Smooth muscle cell (in vitro differentiated cells): ENCODE measurements at regions not wholly inside any gene's neighbourhood (a gene's known extent, or its start where the extent isn't known, plus 50 kb on each side); places are given as distances from the start of the nearest gene placed in this dataset.

Experiments used
- DNase-seq: peaks from one replicate; lab custom pipeline; 2025; ENCODE audit not compliant: unreplicated experiment; lab: John Stamatoyannopoulos, UW
- H2AFZ ChIP-seq: fragments of 200-600 bp; sonication (generic); 2 replicates; pipeline ENCODE4 v1.6.0; 2016; ENCODE audit warnings: antibody characterized with exemption, low read depth, mild to moderate bottlenecking
- H3F3A ChIP-seq: fragments of 200-600 bp; sonication (generic); 2 replicates; pipeline ENCODE4 v1.6.0; 2017; ENCODE audit warnings: antibody characterized with exemption, low read depth
- H3K27ac ChIP-seq: fragments of 200-600 bp; sonication (generic); 2 replicates; pipeline ENCODE4 v1.5.1; 2016; ENCODE audit warnings: low read depth, mild to moderate bottlenecking
- H3K27me3 ChIP-seq: fragments of 200-600 bp; sonication (generic); 2 replicates; pipeline ENCODE4 v1.6.1; 2016; ENCODE audit warnings: low read depth, mild to moderate bottlenecking
- H3K36me3 ChIP-seq: fragments of 200-600 bp; sonication (generic); 2 replicates; pipeline ENCODE4 v1.5.1; 2016; ENCODE audit warnings: low read depth
- H3K4me1 ChIP-seq: fragments of 200-600 bp; sonication (generic); 2 replicates; pipeline ENCODE4 v1.5.1; 2016; ENCODE audit warnings: low read depth
- H3K4me2 ChIP-seq: fragments of 200-600 bp; sonication (generic); 2 replicates; pipeline ENCODE4 v1.6.0; 2016; ENCODE audit warnings: mild to moderate bottlenecking
- H3K4me3 ChIP-seq: fragments of 200-600 bp; sonication (generic); 2 replicates; pipeline ENCODE4 v1.5.1; 2016; ENCODE audit warnings: mild to moderate bottlenecking
- H3K79me2 ChIP-seq: fragments of 200-600 bp; sonication (generic); 2 replicates; pipeline ENCODE4 v1.6.0; 2016; ENCODE audit warnings: low read depth, mild to moderate bottlenecking
- H3K9ac ChIP-seq: fragments of 200-600 bp; sonication (generic); 2 replicates; pipeline ENCODE4 v1.6.0; 2016; ENCODE audit warnings: low read depth
- H3K9me3 ChIP-seq: fragments of 200-600 bp; sonication (generic); replicated peaks from 2 replicates; pipeline ENCODE4 v1.5.1; 2016; ENCODE audit warnings: low read depth
- H4K20me1 ChIP-seq: fragments of 200-600 bp; sonication (generic); 2 replicates; pipeline ENCODE4 v1.6.0; 2016; ENCODE audit warnings: low read depth
- WGBS: methylation state at CpG from one replicate; pipeline ENCODE4 v1.1.7; 2016; ENCODE audit warnings: low lambda C conversion rate; 5-methylcytosine and 5-hydroxymethylcytosine counted together
- TF ChIP-seq, protein P1 (sequence below): fragments of 200-600 bp; sonication (generic); IDR thresholded peaks from 2 replicates; pipeline ENCODE4 v1.5.1; 2017; ENCODE audit warnings: borderline replicate concordance, mild to moderate bottlenecking, antibody characterized with exemption; ENCODE audit not compliant: insufficient read depth, poor library complexity, severe bottlenecking

DNA sequence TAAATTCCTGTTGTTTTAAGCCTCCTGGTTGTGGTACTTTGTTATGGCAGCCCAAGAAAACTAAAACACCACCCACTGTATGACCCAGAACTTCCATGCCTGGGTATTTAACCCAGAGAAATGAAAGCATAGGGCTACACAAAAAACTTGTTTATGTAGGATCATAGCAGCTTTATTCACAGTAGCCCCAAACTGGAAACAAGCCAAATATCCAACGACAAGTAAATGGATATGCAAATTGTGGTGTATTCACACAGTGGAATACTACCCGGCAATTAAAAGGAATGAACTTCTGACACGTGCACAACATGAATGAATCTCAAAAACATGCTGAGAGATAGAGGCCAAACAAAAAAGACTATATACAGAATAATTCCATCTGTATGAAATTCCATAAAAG is 62.2 kb upstream of the NAV2 start:
- H3F3A ChIP-seq, result no peaks in the 10 kb centered on the region
- H3K4me3 ChIP-seq, result no peak overlapping the region
- H3K9ac ChIP-seq, result no peak overlapping the region
- DNase-seq, result no peak
- H3K27ac ChIP-seq, result no peak overlapping the region
- no peak overlapping the region for H3K4me2 ChIP-seq
- H3K79me2 ChIP-seq, result no peaks in the 10 kb centered on the region
- no peaks in the 10 kb centered on the region for H3K36me3 ChIP-seq
- no peaks in the 10 kb centered on the region for H3K4me1 ChIP-seq
- no peaks in the 10 kb centered on the region for H4K20me1 ChIP-seq
- H3K9me3 ChIP-seq, result no peaks in the 10 kb centered on the region
- TF ChIP-seq, protein P1, sequence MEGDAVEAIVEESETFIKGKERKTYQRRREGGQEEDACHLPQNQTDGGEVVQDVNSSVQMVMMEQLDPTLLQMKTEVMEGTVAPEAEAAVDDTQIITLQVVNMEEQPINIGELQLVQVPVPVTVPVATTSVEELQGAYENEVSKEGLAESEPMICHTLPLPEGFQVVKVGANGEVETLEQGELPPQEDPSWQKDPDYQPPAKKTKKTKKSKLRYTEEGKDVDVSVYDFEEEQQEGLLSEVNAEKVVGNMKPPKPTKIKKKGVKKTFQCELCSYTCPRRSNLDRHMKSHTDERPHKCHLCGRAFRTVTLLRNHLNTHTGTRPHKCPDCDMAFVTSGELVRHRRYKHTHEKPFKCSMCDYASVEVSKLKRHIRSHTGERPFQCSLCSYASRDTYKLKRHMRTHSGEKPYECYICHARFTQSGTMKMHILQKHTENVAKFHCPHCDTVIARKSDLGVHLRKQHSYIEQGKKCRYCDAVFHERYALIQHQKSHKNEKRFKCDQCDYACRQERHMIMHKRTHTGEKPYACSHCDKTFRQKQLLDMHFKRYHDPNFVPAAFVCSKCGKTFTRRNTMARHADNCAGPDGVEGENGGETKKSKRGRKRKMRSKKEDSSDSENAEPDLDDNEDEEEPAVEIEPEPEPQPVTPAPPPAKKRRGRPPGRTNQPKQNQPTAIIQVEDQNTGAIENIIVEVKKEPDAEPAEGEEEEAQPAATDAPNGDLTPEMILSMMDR, result no peak
- H3K27me3 ChIP-seq, result no peaks in the 10 kb centered on the region
- 84% methylated on average over 3 of the region's 3 CpGs for WGBS
- no peak overlapping the region for H2AFZ ChIP-seq

DNA sequence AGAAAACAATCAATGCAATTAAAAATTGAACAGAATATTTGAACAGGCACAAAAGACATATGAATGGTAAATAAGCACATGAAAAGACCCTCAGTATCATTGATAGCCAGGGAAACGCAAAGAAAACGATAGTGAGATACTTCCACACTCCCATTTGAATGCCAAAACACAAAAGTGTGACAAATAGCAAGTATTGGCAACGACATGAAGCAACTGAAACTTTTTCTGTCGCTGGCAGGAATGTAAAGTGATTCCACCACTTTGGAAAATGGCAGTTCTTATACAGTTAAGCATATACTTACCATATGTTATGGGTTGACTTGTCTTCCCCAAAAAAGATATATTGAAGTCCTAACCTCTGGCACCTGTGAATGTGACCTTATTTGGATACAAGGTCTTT is 62.9 kb upstream of the NAV2 start:
- Histone ChIP-seq H3K36me3 (no peaks in the 10 kb centered on the region), H3K9me3 (no peaks in the 10 kb centered on the region), H3K27ac (no peak overlapping the region), H3K79me2 (no peaks in the 10 kb centered on the region), H3K4me3 (no peak overlapping the region), H3F3A (no peaks in the 10 kb centered on the region), H2AFZ (no peak overlapping the region), H3K4me2 (no peak overlapping the region), H4K20me1 (no peaks in the 10 kb centered on the region), H3K4me1 (no peaks in the 10 kb centered on the region), H3K27me3 (no peaks in the 10 kb centered on the region), H3K9ac (no peak overlapping the region)
- TF ChIP-seq, protein P1, result no peak
- DNase-seq, result no peak
- 96% methylated on average over 4 of the region's 4 CpGs for WGBS

DNA sequence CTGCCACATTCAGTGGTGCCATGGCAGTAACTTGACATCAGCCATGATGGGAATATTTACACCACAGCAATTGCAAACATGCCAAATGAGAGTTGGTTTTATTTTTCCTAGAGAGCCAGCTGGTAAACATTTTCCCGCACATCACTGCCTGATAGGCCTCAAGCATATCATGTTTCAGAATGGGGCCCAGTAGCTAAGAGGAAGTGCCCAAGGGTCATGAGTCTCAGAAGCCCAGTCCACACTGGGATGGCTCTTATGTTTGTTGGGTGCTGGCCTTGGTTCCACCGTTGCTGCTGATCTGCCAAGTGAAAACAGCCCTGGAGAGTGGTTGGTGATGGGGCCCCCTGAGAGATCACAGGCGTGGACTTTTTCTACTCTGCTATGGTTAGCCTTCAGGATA is 64.3 kb upstream of the NAV2 start:
- no peak for DNase-seq
- no peaks in the 10 kb centered on the region for H3K36me3 ChIP-seq
- H3K4me1 ChIP-seq, result no peaks in the 10 kb centered on the region
- H3K27me3 ChIP-seq, result no peaks in the 10 kb centered on the region
- no peaks in the 10 kb centered on the region for H4K20me1 ChIP-seq
- no peak overlapping the region for H2AFZ ChIP-seq
- no peaks in the 10 kb centered on the region for H3F3A ChIP-seq
- no peak overlapping the region for H3K4me2 ChIP-seq
- H3K27ac ChIP-seq, result no peak overlapping the region
- H3K9ac ChIP-seq, result no peak overlapping the region
- TF ChIP-seq, protein P1, result no peak
- WGBS, result 68% methylated on average over 3 of the region's 3 CpGs
- H3K4me3 ChIP-seq, result no peak overlapping the region
- H3K9me3 ChIP-seq, result no peaks in the 10 kb centered on the region
- no peaks in the 10 kb centered on the region for H3K79me2 ChIP-seq

DNA sequence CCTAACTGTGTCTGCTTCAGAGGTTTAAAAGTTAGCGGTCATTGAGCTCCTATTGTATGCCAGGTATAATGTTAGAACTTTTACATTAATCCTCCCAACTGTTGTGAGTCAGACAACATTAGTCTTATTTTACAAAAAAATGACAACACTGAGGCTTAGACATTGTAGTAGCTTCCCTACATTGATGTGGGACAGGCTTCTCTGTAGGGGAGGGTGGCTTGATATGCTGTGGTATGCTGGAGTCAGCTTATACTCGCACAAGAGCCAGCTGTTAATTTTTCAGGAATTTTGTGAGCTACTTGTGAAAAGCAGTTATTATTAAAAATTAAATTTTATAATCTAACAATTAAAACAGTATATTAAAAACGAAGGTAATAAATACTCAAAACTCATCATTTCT is 64.8 kb upstream of the NAV2 start:
- no peak overlapping the region for H3K27ac ChIP-seq
- H3K79me2 ChIP-seq, result no peaks in the 10 kb centered on the region
- no peaks in the 10 kb centered on the region for H3F3A ChIP-seq
- no peaks in the 10 kb centered on the region for H4K20me1 ChIP-seq
- 82% methylated on average over 3 of the region's 3 CpGs for WGBS
- no peaks in the 10 kb centered on the region for H3K36me3 ChIP-seq
- H2AFZ ChIP-seq, result no peak overlapping the region
- H3K9me3 ChIP-seq, result no peaks in the 10 kb centered on the region
- no peaks in the 10 kb centered on the region for H3K27me3 ChIP-seq
- no peaks in the 10 kb centered on the region for H3K4me1 ChIP-seq
- no peak overlapping the region for H3K9ac ChIP-seq
- no peak overlapping the region for H3K4me3 ChIP-seq
- DNase-seq, result no peak
- no peak overlapping the region for H3K4me2 ChIP-seq
- TF ChIP-seq, protein P1, result no peak
